ENCODE measurements at regions not wholly inside any gene's neighbourhood (a gene's known extent, or its start where the extent isn't known, plus 50 kb on each side); places are given as distances from the start of the nearest gene placed in this dataset.
A peak's percentile ranks its signal among the peaks of the same experiment; 100 is the strongest.
"Not testable (repeated sequence)": the region's sequence is repeated elsewhere in the genome, so short reads cannot be mapped to it uniquely, and the experiment has no call there.

GRCh38 chr1:117308311-117308916, 58.8 kb upstream of the MAN1A2 start (continued):
- TF ChIP-seq ZC3H8 (IDR thresholded peaks at IDR 0.05): no peak
- no peak for TF ChIP-seq TAF9B (IDR thresholded peaks at IDR 0.05; ENCODE audit: partially characterized antibody)

GRCh38 chr1:117301901-117302300, 65.3 kb upstream of the MAN1A2 start:
- intact Hi-C loops (cut with micrococcal nuclease): no loop called here
- CTCF ChIA-PET (ENCODE audit: low intra/inter-chr PET ratio): no interaction called here
- H3K4me3 ChIP-seq: no peak overlapping the region

GRCh38 chr1:117300183-117300582, 67.1 kb upstream of the MAN1A2 start:
- 0% methylated on average over 6 of the region's 6 CpGs for WGBS (ENCODE audit: insufficient coverage, low coverage, missing lambda C conversion rate)
- BruUV-seq (replicated peaks); CTCF ChIA-PET (ENCODE audit: low intra/inter-chr PET ratio); H3K4me1 ChIP-seq (replicated peaks in 1 of 2; ENCODE audit: control insufficient read depth in 2 of 2, insufficient read depth in 2 of 2, low read length in 2 of 2); H3K9me3 ChIP-seq (replicated peaks; ENCODE audit: control insufficient read depth, insufficient read depth, low read depth, low read length); H3K9ac ChIP-seq (ENCODE audit: insufficient read depth in 1 of 2, low read depth in 2 of 2, low read length in 2 of 2); H2AFZ ChIP-seq (ENCODE audit: low read depth, low read length); H3K27ac ChIP-seq (ENCODE audit: extremely low read depth, low read depth, low read length); DNase-seq (ENCODE audit: extremely low read depth in 1 of 4, low spot score in 3 of 4); ATAC-seq; intact Hi-C loops (cut with micrococcal nuclease); H3K4me3 ChIP-seq; H3K36me3 ChIP-seq (ENCODE audit: control insufficient read depth, insufficient read depth, low read length); POLR2A ChIA-PET; in situ Hi-C loops (cut with MboI); FAIRE-seq; H3K9me1 ChIP-seq (ENCODE audit: control insufficient read depth, insufficient read depth, low read length); H3K4me2 ChIP-seq (ENCODE audit: insufficient read depth, low read length); H3K79me2 ChIP-seq (ENCODE audit: control insufficient read depth, insufficient read depth, low read length); H4K20me1 ChIP-seq (replicated peaks; ENCODE audit: control insufficient read depth, insufficient read depth, low read length); TF ChIP-seq NR2C1 (IDR thresholded peaks at IDR 0.05): not testable (repeated sequence)
- TF ChIP-seq SOX6 (IDR thresholded peaks at IDR 0.05): peak; percentile 61
- TF ChIP-seq ARID1B (IDR thresholded peaks at IDR 0.05): 0 out of 2 replicates have a peak, but pooled peaks have one; percentile 19
- TF ChIP-seq NCOR1 (IDR thresholded peaks at IDR 0.05): 0 out of 2 replicates have a peak, but pooled peaks have one; percentile 20
- TF ChIP-seq TRIM24 (IDR thresholded peaks at IDR 0.05): 0 out of 4 replicates have a peak, but pooled peaks of 1 of the 2 experiments have one; percentile 39
- peak; percentile 35; the same call in 1 of the 2 replicates for TF ChIP-seq CXXC5 (CRISPR knock-in tag; IDR thresholded peaks at IDR 0.05)
- TF ChIP-seq TAL1 (IDR thresholded peaks at IDR 0.05): peak; percentile 42; the same call in 1 of the 2 replicates
- TF ChIP-seq CBFA2T2 (conservative IDR thresholded peaks at IDR 0.05): peak; percentile 57
- peak; percentile 76 for TF ChIP-seq CBFA2T3 (IDR thresholded peaks at IDR 0.05)
- peak; percentile 15; the same call in 1 of the 2 replicates for TF ChIP-seq TCF3 (CRISPR knock-in tag; IDR thresholded peaks at IDR 0.05)
- TF ChIP-seq DPF2 (IDR thresholded peaks at IDR 0.05): peak; percentile 36; the same call in 1 of the 2 replicates
- 0 out of 2 replicates have a peak, but pooled peaks have one; percentile 32 for TF ChIP-seq NR2C1 (tag; IDR thresholded peaks at IDR 0.05)
- peaks cover 15 to 23% of the 10 kb centered on the region in 2 experiments for H3K27me3 ChIP-seq (ENCODE audit: control insufficient read depth in 2 of 2, insufficient read depth in 2 of 2, low read length in 2 of 2)

More at GRCh38 chr1:117301901-117302300, 65.3 kb upstream of the MAN1A2 start:
- TF ChIP-seq FOXP1 (CRISPR knock-in tag; IDR thresholded peaks at IDR 0.05) (no peak), ZNF408 (CRISPR knock-in tag; IDR thresholded peaks at IDR 0.05; ENCODE audit: low read depth) (no peak), BRCA1 (IDR thresholded peaks at IDR 0.05) (no peak), BRCA1 (CRISPR knock-in tag; IDR thresholded peaks at IDR 0.05) (no peak)
- in situ Hi-C loops (cut with MboI): no loop called here
- ATAC-seq: no peak
- H2AFZ ChIP-seq (ENCODE audit: low read depth, low read length): no peak overlapping the region
- no peak overlapping the region for H3K27ac ChIP-seq (ENCODE audit: extremely low read depth, low read depth, low read length)
- no peaks in the 10 kb centered on the region for H3K36me3 ChIP-seq (ENCODE audit: control insufficient read depth, insufficient read depth, low read length)
- H3K9me3 ChIP-seq (replicated peaks; ENCODE audit: control insufficient read depth, insufficient read depth, low read depth, low read length): no peaks in the 10 kb centered on the region
- BruUV-seq (replicated peaks): no TSS peak
- H3K4me1 ChIP-seq (replicated peaks in 1 of 2; ENCODE audit: control insufficient read depth in 2 of 2, insufficient read depth in 2 of 2, low read length in 2 of 2): peaks cover 0 to 3% of the 10 kb centered on the region in 2 experiments; a peak in 2 of 5 replicates
- no peaks in the 10 kb centered on the region for H4K20me1 ChIP-seq (replicated peaks; ENCODE audit: control insufficient read depth, insufficient read depth, low read length)
- DNase-seq (ENCODE audit: extremely low read depth in 1 of 4, low spot score in 3 of 4): no peak
- WGBS (ENCODE audit: insufficient coverage, low coverage, missing lambda C conversion rate): 6% methylated on average over 1 of the region's 1 CpG
- no peak overlapping the region for H3K4me2 ChIP-seq (ENCODE audit: insufficient read depth, low read length)
- H3K79me2 ChIP-seq (ENCODE audit: control insufficient read depth, insufficient read depth, low read length): no peaks in the 10 kb centered on the region
- no peak overlapping the region for H3K9ac ChIP-seq (ENCODE audit: insufficient read depth in 1 of 2, low read depth in 2 of 2, low read length in 2 of 2)
- FAIRE-seq: no peak
- POLR2A ChIA-PET: interaction anchor here (1.3 kb wide), 1 partner anchor 8 kb away, joined by 4 read pairs; no protein-coding TSS in a partner anchor
- H3K27me3 ChIP-seq (ENCODE audit: control insufficient read depth in 2 of 2, insufficient read depth in 2 of 2, low read length in 2 of 2): peaks cover 6 to 13% of the 10 kb centered on the region in 2 experiments; a peak in 3 of 5 replicates
- no peaks in the 10 kb centered on the region for H3K9me1 ChIP-seq (ENCODE audit: control insufficient read depth, insufficient read depth, low read length)

All from K562 (cell line).